RCC 7860 (cell line): ENCODE measurements at regions not wholly inside any gene's neighbourhood (a gene's known extent, or its start where the extent isn't known, plus 50 kb on each side); places are given as distances from the start of the nearest gene placed in this dataset.
A peak's percentile ranks its signal among the peaks of the same experiment; 100 is the strongest.

Experiments
- DNase-seq: peaks from one replicate; pipeline ENCODE4 v3.0.0-alpha.2; 2015; ENCODE audit warnings: low spot score
- FAIRE-seq: peaks from 2 replicates; lab custom pipeline; 2012; peaks lifted over from hg19 to GRCh38; lab: Jason Lieb, UNC

DNA sequence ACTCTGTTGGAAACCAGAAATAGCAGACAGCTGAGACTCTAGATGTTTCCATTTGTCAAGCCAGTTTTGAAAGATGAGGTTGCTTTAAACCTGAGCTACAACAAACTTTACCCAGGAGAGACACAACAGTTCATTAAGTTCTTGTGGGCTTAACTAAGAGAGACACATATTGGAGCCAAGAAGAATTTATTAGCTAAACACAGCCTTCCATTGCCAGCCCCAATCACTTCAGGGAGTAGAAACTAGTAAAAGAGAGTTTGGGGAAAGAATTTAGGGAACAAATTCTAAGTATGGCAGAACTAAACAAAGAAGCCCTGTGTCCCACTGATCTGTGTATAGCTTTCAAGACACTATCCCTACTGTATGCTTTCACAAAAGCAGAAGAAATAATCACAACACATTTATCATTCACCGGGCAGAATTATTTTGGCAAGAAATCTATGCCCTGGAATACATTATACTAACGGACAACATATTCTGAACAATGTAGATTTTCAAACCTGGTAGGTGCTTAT is 87.3 kb upstream of the KAZN start:
- DNase-seq, result no peak

DNA sequence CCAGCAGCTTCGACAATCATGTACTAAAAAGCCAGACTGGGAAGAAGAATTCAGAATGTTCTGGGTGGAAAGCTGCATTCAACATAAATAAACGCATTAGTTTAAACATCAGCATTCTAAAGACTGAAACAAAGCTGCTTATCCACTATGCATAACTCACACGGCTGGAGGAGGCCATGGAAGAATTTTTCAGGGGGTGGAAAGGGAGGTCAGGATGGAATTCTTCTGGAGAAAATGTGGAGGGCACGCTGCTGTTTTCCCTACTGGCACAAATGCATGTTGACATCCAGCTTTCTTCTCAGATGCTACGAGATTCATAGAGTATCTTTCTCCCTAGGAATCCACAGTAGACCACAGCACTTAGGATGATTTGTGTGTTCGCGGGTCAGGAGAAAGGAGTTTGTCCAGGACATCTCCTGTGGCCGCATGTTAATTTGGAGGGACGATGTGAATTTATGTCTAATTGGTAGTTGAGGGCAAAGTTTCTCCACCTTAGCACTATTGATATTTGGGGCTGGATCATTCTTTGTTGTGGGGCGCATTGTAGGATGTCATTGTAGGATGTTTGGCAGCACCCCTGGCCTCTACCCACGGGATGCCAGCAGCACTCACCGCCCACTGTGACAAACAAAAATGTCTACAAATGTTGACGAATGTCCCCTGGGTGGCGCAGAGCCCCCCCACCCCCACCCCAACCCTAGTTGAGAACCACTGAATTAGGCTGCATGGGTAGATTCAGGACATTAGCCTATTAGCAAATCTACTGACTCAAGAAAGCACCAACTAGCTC is 86.5 kb upstream of the KAZN start:
- no peak for FAIRE-seq
- no peak for DNase-seq

More for the DNA sequence above, 87.3 kb upstream of the KAZN start:
- no peak for FAIRE-seq

DNA sequence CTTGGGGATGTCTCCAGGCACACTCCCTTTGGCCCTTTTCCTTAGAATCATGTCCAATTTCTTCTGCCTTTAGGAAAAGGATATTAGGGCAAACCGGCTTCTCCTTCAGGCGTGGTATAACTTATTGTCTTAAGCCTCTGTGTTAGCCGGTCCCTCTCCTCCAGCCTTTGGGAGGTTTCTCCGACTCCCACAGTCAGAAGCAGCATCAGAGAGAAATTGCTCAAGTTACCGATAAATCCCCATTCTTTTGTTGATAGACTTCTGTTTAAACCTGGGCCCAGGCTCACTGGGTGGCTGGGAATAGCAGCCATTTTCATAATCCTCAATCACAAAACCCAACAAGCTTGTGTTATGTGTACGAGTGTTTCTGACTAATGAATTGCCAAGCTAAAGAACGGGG is 85.4 kb upstream of the KAZN start:
- no peak for DNase-seq
- FAIRE-seq, result no peak

DNA sequence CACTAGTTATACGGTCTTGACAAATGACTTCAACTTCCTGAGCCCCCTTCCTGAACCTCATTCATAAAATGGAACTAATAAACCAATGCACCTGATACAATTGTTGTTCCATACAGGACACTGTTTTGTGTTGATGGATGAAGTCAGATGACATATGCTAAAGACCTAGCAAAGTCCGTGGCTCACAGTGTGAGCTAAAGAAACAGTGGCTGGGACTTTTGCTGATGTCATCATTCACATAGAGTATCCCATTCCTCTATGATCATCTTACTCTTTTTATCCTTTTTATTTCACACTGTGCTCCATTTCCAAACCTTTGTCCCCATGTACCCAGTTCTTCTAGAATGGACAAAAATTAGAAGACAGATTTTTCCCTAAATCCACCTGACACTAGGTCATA is 83.7 kb upstream of the KAZN start:
- DNase-seq, result no peak
- FAIRE-seq, result no peak

DNA sequence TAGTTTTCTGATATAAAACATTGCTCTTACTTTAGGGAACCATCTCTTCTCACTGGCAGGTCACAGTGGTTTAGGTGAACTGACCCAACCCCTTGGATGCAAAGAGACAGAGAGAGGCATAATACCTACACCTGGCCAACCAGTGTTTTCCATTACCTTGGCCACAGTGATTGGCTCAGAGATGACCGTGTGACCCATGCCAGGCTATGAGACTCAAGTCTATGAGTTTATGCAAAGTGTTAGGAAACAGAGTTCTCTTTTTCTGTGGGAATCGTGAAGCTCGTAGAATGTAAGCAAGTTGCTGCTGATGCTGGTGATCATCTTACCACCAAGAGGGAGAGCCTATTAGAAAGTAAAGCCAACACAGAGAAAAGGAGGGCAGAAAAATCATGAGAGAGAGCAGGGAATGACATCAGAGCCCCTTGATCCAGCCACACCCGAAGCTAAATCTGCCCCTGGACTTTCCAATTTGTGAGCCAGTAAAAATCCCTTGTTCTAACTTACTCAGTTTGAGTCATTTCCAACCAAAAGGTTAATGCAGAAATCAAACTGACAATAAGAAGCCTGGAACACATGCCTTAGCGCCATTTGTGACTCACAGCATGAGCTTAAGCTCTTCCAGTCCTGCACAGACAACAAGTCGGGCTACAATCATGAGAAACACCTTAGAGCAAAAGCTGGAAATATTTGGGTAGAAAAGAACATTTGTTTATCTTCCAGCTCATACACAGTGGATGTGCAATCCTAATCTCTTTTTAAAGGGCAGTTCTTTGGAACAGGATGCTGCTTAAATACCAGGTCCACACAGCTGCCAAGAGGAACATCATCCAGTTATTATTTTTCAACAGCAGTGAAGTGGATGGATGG is 81.3 kb upstream of the KAZN start:
- peak; percentile 81 for DNase-seq
- peak; percentile 89 for FAIRE-seq

DNA sequence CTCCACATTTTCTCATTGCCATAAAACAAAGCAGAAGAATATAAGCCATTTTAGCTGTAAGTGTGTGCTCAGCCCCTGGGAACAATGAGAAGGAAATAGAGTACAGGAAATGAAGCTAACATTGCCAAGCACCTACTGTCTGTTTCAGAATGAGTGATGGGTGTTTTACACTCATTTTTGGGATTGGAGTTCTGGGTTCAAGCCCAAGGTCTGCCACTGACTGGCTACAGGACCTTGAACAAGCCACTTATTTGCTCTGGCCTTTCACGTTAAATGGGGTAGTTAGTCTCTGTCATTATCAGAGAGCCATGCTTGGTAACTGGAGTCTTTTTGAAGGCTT is 80.7 kb upstream of the KAZN start:
- FAIRE-seq (no peak), DNase-seq (no peak)

DNA sequence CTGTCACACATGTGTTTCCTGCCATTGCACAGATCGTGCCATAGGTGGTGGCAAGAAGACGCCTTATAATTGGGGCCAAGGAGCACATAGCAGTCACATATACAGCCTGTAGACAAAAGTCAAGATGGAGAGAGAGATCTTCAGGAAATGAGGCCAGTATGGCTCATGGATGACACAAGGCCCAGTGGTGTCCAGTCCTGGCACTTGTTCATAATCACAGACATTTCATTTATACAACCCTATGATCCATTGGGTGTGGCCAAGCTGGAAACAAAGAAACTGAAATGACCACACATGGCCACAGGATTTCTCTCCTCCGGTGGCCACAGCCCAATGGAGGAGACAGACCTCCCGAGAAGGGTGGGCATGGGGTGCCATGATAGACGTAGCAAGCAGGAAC is 78.5 kb upstream of the KAZN start:
- DNase-seq (no peak), FAIRE-seq (no peak)

DNA sequence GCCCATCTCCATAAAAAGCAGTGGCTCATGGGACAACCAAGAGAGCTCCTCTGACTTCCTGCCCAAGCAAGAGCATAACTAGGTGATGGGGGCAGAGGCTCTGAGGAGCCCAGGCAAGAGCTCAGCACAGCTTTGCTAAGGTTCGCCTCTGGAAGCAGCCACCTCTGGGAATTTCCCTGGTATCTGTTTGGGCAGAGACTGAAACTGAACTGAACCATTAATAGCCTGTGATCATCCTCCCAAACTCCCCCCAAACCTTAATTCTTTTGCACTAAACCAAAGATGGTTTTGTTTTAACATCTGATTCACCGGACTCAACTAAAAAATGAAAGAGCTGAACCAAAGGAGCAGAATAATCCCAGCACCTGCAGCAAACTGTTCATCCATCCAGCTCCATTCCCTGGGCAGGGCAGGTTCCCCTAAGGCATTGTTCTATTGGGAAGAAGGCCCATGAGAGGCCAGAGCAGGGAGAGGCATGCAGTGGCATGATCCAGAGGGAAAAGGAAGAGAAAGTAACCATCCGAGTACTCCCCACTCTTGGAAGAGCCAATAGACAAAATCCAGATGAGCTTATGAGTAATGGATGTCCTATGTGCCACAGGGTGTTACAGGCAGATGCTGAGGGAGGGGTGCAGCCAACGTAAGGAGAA is 77.8 kb upstream of the KAZN start:
- DNase-seq, result no peak
- no peak for FAIRE-seq

DNA sequence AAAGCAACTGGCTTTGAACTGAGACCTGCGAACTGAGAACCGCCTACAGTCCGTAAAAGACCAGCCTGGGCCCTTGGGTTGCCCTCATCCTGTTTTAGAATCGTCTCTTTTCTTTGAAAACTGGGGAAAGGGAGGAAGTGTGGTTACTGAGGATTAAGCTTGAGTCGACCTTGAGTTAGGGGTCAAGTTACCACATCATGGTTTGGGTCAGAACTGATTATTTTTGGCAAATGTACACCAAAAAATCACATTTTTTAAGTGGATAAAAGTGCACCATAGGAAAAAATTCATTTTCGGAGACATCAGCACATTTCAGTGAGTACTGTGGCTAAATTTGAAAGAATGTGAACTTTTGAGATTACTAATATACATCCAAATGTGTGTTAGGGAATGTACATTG is 76.9 kb upstream of the KAZN start:
- FAIRE-seq, result no peak
- no peak for DNase-seq

DNA sequence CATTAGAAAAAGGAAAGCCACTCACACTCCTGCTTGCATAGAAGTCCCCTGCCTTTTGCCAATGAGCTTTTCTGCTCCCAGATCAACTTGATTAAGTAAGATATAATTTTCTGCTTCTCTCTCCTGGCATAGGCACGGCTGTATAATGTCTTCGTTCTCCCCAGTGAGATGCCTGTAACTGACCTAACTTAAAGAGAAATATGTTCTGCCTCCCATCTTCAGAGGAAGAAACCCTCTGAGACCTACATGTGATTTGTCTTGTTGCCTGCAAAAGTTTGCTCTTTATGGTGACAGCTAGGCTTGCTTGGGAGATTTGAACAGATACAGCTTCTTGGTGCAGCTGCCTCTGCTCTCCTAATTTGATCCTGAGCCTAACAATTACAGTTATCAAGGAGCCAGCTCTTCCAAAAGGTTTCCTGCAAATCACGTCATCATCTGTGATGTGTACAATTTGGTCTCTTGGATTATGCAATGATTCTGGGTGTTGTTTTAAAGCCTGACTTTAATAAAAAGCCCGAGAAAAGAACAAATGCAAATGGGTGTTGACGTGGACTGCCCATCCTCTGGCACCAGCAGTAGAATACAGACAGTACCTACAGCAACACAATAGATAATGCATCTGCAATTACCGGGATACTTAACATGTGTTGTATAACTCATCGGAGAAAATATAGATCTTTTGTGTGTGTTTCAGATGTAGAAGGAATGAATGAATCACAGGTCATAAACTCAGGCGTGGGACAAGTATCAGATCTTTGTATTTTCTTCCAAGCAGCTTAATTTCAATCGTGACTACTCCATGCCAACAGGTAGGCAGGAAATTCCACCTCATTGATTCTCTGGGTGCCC is 76.2 kb upstream of the KAZN start:
- FAIRE-seq, result no peak
- DNase-seq, result no peak

DNA sequence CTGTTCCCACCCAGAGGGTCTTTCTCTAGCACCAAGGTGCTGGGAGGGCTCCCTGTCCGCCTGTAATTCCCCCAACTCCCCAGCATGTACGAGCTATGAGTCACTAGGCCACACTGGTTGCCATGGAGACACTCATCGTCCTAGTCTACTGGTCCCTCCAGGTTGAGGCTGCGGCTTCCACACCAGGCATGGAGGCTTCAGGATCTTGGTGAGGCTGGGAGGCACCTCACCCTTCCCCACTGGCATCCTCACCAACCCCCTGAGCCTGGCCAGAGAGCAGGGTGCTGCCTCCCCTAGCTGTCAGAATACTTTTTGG is 75.6 kb upstream of the KAZN start:
- no peak for FAIRE-seq
- DNase-seq, result peak; percentile 87

DNA sequence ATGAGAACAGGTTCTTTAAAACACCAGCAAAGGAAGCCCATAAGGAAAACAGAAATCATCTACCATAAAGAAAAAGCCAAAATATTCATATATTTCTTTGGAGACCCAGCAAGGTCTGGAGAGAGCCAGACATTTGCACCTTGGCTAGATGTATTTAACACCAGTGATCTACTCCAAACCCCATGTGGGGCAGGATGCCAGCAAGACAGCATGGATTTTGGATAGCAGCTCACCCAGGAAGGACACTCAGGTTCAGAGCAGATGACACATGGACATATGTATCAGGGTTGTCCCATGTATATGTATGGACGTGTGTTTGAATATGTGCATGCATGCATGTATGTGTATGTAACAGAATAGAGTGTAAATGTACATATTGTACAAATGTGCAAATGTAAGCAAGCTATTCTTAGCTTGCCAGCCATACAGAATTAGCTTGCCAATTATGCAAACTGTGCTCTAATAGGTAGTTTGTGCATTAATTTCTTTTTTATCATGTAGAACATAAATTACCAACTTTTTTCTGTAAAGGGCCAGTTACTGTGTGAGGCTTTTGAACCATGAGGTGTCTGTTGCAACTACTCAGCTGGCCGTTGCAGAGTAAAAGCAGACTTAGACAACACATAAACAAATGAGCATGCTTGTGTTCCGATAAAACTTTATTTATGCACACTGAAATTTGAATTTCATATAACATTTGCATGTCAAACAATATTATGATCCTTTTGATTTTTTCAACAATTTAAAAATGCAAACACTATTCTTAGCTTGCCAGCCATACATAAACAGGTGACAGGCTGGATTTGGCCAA is 73.5 kb upstream of the KAZN start:
- FAIRE-seq (no peak), DNase-seq (no peak)

DNA sequence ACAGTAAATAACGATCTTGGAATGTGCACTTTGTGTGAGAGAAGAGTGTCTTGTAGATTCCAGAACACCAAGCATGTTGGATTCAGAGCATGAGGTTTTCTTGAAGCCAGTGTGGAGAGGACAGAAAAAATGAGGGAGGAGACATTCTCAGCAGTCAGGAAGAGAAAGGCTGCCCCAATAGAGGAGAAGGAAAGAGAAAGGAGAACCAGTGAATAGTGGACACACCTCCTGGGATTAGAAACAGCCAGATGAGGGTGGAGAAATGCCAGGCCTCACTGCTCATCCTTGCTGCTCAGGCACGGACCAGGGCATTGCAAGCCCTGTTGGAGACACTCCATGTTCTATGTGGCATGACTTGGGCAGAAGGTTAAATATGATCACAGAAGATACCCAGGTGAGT is 69.0 kb upstream of the KAZN start:
- DNase-seq, result no peak
- FAIRE-seq, result no peak

DNA sequence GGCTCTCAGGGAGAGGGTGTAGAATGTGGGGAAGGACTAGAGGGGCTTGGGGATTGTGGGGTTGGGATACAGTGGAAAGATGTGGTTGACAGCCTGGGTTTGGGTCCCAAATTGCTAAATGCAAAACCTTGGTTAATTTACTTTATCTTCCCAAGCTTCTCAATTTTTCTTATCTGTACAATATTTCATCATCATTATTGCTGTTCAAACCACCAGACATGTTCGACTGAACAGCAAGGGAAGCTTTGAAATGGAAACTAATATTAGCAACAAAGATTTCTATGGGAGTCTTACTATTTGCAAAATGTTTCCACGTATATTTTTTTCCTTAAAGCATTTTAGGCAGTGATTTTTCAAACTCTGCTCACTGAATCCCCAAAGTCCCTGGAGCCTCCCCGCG is 67.0 kb upstream of the KAZN start:
- no peak for FAIRE-seq
- DNase-seq, result no peak

DNA sequence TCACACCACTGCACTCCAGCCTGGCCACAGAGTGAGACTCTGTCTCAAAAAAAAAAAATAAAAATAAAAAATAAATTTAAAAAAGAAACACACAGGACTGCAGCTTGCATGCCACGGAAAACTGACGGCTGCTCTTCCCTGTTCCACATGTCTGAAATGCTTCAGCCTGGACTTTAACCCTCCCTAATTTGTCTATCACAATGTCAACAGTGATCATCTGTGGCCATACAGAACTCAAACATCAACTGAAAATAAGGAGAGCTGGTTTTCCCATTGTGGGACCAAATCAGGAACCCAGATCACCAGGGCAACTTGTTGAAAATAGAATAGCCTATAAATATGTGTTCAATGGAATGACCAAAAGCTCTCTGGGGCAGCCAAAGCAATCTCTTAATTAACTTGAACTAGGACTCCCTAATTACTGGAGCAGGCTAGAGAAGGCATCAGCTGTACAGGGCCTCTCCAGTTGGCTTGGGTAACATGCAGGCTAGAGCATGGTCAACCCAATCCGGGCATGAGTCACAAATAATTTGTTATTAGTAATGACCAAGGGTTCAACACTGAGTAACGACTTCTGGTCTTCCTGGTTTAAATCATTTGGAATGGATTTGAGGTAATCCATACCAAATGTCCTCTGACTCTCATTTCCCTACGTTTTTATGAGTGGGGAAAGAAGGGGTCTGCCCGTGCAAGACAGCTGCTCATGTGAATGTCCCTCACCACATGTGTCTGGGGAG is 62.7 kb upstream of the KAZN start:
- no peak for FAIRE-seq
- DNase-seq, result no peak

DNA sequence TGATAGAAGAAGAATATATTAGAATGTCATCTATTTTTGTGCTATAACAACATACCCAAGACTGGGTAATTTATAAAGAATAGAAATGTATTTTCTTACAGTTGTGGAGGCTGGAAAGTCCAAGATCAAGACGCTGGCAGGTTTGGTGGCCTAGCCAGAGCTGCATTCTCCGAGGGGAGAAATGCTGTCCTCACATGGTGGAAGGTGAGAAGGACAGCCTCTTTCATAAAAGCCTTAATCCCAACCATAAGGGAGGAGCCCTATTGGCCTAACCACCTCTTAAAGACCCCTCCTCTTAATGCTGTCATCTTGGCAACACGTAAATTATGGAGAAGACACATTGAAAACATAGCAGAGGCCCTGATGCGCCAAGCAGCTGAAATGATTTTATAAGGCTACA is 60.1 kb upstream of the KAZN start:
- DNase-seq (no peak), FAIRE-seq (no peak)

DNA sequence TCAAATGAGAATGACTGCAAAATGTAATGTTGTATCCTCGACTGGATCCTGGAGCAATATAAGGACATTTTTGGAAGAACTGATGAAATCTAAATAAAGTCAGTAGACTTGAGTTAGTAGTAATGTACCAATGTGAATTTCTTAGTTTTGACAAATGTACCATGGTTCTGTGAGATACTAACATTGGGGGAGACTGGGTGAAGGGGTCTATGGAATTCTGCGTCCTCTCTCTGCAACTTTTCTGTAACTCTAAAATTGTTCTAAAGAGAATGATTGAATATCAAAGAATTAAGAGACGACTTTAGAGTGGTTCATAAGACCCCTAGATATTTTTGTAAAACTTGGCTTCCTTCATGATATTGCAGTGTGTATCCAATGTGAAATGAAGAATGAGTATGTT is 59.2 kb upstream of the KAZN start:
- no peak for FAIRE-seq

DNA sequence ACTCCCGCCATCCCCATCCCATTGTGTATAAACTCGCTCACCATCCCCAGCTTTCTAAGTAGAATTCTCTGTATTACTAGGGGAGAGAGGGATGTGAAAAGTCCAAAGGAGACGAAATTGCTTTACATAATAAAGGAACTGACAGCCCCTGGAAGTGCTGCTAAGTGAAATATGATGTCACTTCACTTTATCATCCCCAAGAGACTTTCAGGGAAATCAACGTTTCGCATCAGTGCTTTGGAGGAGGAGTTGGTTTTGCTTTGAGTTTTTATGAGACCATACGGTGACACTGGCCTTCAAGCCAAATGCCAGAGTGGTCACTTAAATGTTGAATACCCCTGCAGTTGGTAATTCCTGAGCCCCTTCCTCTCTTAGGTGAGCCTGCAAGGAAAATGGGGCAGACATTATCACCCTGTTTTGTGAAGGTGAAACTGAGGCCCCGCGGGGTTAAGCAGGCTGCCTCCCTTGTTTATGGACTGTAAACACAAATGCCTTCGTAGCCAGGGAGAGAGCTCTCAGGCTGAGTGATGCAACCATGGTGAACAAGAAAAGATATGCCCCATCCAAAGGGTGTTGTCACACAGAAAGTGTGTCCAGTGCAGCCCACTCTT is 58.4 kb upstream of the KAZN start:
- DNase-seq (peak; percentile 41), FAIRE-seq (peak; percentile 54)

More for the DNA sequence above, 59.2 kb upstream of the KAZN start:
- no peak for DNase-seq

DNA sequence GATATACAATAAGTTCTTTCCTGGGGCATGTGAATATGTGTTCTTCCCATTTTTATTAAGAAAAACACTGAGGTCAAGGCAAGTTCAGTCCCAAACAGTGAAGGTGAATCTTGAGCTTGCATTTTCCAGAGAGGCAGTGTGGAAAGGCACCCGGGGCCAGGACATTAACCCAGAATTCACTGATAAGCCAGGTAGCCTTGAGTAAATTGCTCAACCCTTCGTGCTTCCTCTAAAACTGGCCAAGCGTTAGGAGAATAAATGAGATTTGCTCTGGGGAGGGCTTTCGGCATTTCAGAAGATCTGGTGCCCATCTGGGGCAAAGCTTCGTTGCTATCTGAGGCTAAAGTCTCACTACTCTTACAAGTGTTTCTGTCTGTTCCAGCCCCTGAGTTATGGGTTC is 57.1 kb upstream of the KAZN start:
- no peak for DNase-seq
- no peak for FAIRE-seq
